ENCODE measurements at regions not wholly inside any gene's neighbourhood (a gene's known extent, or its start where the extent isn't known, plus 50 kb on each side); places are given as distances from the start of the nearest gene placed in this dataset.

DNA sequence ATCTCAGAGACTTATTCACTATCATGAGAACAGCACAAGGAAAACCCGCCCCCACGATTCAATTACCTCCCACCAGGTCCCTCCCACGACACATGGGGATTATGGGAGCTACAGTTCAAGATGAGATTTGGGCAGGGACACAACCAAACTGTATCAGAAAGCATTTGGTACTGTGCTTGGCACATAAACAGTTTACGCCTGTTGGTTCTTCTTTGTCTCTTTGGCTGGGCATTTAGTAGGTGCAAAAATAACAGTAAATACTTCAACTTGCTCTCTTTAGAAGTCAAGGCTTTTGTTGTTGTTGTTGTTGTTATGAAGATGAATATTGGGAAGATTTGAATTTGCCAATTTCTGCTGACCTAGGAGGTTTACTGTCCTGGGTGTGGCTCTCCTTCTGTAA is 175.4 kb upstream of the IGSF21 start:
- no peak for DNase-seq (ENCODE audit: low read depth)

- no peak for DNase-seq (ENCODE audit: low read depth)
These were observed 174.1 kb upstream of the IGSF21 start for GRCh38 chr1:17933501-17933900.

- no peak for DNase-seq (ENCODE audit: low read depth)
These were observed 173.6 kb upstream of the IGSF21 start for GRCh38 chr1:17933971-17934370.

- no peak for DNase-seq (ENCODE audit: low read depth)
These were observed 172.4 kb upstream of the IGSF21 start for GRCh38 chr1:17935230-17935629.

- no peak for DNase-seq (ENCODE audit: low read depth)
These were observed 166.0 kb upstream of the IGSF21 start for GRCh38 chr1:17941431-17942189.

GRCh38 chr1:17943506-17943905 is 164.1 kb upstream of the IGSF21 start:
- DNase-seq (ENCODE audit: low read depth) = no peak

DNA sequence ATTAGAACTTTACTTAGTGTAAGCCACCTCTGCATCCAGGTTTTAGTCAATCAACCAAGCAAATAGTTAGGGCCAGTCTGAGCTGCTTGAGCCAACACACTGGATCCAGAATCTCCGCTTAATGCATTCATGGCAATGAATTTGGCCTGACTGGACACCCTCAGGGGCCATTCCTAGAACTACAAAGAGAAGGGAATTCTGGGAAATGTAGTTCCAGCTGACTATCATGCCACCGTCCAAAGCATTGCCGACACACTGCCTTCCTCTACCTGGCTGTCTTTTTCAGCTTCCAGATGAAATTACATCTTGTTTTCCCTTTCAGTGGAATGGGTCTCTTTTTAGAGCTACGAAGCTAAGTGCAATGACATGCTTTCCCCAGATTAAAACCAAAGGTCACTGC is 163.0 kb upstream of the IGSF21 start:
- DNase-seq (ENCODE audit: low read depth) = no peak

- no peak for DNase-seq (ENCODE audit: low read depth)
These were observed 161.2 kb upstream of the IGSF21 start for GRCh38 chr1:17946434-17946833.

DNA sequence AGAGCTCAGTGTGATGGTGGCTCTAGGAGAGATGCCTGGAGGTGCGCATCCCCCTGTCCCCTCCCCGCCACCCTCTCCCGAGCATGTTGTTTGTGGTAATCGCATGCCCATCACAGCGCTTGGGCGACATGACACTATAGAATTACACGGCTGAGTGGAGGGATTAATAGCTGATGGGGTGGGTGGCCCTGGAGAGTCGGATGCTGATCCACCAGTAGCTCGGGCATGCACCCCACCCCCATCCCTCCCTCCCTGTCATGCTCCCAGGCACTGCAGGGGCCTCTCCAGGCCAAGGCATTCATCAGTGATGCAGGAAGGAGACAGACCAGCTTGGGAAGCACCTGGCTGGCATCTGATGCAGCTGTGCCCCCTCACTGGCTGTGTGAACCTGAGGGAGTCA is 159.0 kb upstream of the IGSF21 start:
- DNase-seq (ENCODE audit: low read depth) = no peak

DNA sequence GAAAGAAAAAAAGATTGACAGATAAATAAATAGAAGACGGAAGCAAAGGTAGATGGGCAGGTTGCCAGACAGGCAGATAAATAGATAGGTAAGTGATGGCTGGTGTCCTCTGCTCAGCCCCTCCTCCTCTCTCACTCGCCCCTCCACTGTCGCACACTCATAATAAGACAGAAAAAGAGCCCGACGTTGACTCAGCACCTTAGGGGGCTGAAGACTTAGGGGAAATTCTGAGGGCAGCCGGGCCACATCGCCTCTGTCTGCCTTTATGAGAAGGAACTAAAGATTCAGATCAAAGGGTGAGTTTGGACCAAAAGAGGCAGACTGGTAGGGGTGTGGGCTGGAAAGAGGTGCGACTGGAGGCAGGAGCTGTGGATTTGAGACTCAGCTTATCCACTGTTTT is 158.1 kb upstream of the IGSF21 start:
- no peak for DNase-seq (ENCODE audit: low read depth)

- DNase-seq (ENCODE audit: low read depth) = no peak
These were observed 156.9 kb upstream of the IGSF21 start for GRCh38 chr1:17950728-17951127.

DNA sequence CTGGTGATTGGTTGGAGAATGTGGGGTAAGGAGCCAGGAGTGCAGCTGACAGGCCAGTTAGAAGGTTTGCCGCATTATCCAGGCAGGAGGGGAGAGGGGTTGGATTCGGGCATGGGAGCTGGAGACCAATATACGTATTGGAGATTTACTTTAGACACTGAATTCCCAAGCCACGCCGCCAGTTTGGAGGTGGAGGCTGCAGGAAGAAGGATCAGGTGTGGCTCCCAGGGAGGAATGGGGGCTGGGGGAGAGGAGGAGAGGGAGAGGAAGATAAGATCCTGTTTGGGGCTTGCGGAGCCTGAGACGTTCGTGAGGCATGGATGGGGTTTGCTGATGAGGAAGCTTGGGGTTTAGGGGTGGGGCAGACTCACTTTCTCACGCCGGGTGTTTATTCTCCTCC is 155.1 kb upstream of the IGSF21 start:
- no peak for DNase-seq (ENCODE audit: low read depth)

GRCh38 chr1:17953921-17954320 is 153.7 kb upstream of the IGSF21 start:
- no peak for DNase-seq (ENCODE audit: low read depth)

DNA sequence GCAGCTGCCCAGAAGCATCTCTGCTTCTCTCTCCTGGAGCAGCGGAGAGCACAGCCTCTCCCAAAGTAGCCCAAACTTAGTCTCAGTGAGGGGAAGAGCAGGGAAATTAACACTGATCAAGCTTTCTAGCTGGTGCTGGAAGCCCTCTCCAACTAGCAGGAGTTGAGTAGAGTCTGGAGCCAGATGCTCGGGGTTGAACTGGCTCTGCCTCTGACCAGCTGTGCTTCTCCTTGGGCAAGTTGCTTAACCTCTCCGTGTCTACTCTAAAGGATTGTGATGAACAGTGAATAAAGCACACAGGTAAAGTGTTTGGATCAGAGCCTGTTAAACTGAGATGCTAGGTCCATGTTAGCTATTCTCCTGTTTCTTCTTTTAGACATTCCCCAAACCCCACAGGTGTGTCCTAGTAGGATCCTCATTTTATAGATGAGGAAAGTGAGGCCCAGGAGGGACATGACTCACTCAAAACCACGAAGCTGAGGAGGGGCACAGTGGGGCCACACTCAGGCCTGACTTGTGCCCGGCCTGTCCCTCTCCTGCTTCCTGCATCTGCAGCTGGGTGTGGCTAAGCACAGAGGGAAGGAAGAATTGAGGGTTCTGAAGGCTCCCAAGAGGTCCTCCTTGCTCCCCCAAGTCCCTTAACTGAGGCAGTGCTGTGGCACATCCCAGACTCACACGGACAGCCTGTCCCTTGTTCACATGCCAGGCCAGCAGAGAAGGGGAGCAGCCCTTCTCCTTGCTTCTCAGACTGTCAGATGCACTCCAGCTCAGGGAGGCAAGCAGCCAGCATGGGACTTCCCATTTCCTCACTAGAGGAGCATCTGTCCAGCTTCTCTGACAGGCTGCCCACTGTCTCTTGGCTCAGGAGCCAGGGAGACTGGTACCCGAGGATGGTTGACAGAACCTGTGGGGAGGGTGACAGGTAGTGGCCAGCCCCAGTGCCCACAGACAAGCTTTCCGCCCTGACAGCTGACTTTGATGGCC is 152.0 kb upstream of the IGSF21 start:
- DNase-seq (ENCODE audit: low read depth) = no peak

DNA sequence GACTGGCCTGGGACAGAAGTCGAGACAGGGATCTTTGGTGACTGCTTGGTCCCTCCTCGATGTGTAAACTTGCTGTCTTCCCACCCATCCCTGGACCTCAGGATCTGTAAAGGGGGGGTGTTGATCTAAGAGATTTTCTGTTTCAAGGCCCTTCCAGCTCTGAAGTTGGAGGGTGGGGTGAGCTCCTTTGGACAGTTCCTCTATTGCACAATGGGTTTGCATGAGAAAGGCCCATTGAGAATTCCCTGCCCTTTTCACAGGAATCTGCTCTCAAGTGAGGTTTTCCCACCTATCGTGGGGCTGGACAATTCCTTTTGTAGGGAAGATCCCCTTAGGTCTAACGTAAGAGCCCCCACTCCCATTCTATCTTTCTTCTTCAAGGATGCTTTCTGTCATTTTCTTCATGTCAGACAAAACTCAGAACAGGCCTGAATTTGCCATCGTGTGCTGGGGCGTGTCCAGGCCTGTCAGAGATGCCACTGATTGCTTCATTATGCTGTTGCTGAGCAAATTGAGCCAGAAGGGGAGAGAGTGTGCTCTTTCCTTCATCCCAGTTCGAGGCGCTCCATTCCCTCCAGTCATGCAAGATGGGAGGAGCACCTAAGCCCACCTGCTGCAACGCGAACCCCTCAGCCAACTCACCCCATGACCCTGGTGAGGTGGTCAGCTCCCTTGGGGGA is 149.9 kb upstream of the IGSF21 start:
- DNase-seq (ENCODE audit: low read depth) = no peak

DNA sequence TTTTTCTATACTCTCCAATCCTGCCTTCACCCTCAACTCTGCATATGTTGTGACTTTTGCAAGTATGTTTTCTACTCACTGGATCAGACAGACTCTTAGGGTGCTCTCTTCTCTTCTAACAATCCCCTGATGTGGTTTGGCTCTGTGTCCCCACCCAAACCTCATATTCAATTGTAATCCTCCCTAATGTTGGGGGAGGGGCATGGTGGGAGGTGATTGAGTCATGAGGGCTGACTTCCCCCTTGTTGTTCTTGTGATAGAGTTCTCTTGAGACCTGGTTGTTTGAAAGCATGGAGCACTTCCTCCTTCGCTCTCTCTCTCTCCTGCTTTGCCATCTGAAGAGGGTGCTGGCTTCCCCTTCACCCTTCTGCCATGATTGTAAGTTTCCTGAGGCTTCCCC is 148.9 kb upstream of the IGSF21 start:
- no peak for DNase-seq (ENCODE audit: low read depth)

DNA sequence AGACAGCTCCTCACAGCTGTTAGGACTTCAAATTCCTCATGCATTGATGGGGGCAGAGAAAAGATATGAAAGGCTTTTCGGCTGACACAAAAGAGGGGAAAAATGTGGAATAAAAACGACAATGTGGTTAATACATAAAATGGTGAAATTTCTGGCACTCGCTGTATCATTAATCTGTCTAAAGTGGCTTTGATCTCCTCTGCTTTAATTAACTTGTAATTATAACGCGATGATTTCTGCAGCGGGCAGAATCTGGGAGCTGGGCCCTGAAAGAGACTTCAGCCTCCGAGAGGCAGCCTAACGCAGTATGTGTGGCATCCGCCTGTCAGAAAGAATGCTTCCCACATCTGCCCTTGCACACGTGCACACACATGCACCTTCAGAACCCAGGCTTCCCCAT is 144.1 kb upstream of the IGSF21 start:
- no peak for DNase-seq (ENCODE audit: low read depth)

GRCh38 chr1:17965515-17966100 is 142.0 kb upstream of the IGSF21 start:
- no peak for DNase-seq (ENCODE audit: low read depth)

GRCh38 chr1:17966341-17966740 is 141.3 kb upstream of the IGSF21 start:
- DNase-seq (ENCODE audit: low read depth) = no peak

DNA sequence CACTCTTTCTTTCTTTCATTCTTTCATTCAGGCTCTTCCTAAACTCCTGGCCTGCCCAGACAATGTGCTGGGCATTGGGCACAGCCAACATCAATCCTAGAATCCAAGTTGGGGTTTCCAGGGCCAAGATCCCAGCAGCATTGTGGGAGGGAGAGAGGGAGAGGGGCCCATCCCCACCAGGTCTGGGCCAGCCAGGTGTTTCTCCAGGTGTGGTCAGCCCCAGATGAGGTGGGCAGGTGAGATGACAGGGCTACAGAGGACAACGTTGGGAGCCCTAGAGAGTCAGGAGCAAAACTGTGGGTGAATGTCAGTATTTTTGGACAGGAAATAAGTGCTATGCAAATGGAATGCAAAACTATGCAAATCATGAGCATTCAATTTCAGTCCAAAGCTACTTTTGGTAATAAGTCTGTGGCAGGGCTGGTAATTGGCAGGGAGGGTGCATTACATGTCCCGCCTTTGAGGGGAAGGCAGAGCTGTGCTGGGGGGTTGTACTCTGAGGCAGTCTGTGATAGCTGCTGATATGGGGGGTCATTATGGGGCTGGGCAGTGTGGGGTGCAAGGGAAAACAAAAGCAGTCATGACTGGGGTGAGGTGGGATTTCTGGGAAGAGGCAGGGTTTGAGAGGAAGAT is 139.9 kb upstream of the IGSF21 start:
- DNase-seq (ENCODE audit: low read depth) = no peak

GRCh38 chr1:17970757-17971156 is 136.8 kb upstream of the IGSF21 start:
- no peak for DNase-seq (ENCODE audit: low read depth)

GRCh38 chr1:17973694-17974093 is 133.9 kb upstream of the IGSF21 start:
- DNase-seq (ENCODE audit: low read depth) = no peak

All from GM04504 (cell line).